Endodermal cell (in vitro differentiated cells): ENCODE measurements at regions not wholly inside any gene's neighbourhood (a gene's known extent, or its start where the extent isn't known, plus 50 kb on each side); places are given as distances from the start of the nearest gene placed in this dataset.

Source experiments
- DNase-seq: peaks from one replicate; pipeline ENCODE4 v3.0.0-alpha.2; 2017
- H3K27ac ChIP-seq: 2 replicates; pipeline ENCODE4 v1.5.1; 2013; ENCODE audit warnings: mild to moderate bottlenecking, low read depth, low read length, moderate library complexity
- H3K27me3 ChIP-seq: 2 replicates; pipeline ENCODE4 v1.6.1; 2013; ENCODE audit warnings: mild to moderate bottlenecking, low read length, moderate library complexity; ENCODE audit not compliant: insufficient read depth, control insufficient read depth, poor library complexity, severe bottlenecking
- H3K36me3 ChIP-seq: 2 replicates; pipeline ENCODE4 v1.7.0; 2013; ENCODE audit warnings: mild to moderate bottlenecking, low read length, moderate library complexity; ENCODE audit not compliant: control insufficient read depth, insufficient read depth
- H3K4me1 ChIP-seq: one replicate; pipeline ENCODE4 v1.7.0; 2013; ENCODE audit warnings: low read length; ENCODE audit not compliant: control insufficient read depth, insufficient read depth
- H3K4me3 ChIP-seq: 2 replicates; pipeline ENCODE4 v1.5.1; 2013; ENCODE audit warnings: mild to moderate bottlenecking, low read length, moderate library complexity
- H3K9ac ChIP-seq: 2 replicates; pipeline ENCODE4 v1.6.1; 2013; ENCODE audit warnings: mild to moderate bottlenecking, low read length, moderate library complexity; ENCODE audit not compliant: poor library complexity, severe bottlenecking; ENCODE audit errors: extremely low read depth
- H3K9me3 ChIP-seq: 2 replicates; pipeline ENCODE4 v1.6.1; 2013; ENCODE audit warnings: mild to moderate bottlenecking, low read length, moderate library complexity; ENCODE audit not compliant: control insufficient read depth
- H3K27ac Mint-ChIP-seq: 2 replicates; pipeline ENCODE4 v1.8.0; 2020; ENCODE audit warnings: mixed read lengths
- H3K27me3 Mint-ChIP-seq: 2 replicates; pipeline ENCODE4 v1.8.0; 2021; ENCODE audit warnings: mild to moderate bottlenecking, mixed read lengths; ENCODE audit not compliant: insufficient read depth
- H3K36me3 Mint-ChIP-seq: 2 replicates; pipeline ENCODE4 v1.8.0; 2020; ENCODE audit warnings: low read depth, mixed read lengths
- H3K4me1 Mint-ChIP-seq: 2 replicates; pipeline ENCODE4 v1.8.0; 2020; ENCODE audit warnings: mixed read lengths
- H3K4me3 Mint-ChIP-seq: 2 replicates; pipeline ENCODE4 v1.8.0; 2020; ENCODE audit warnings: mild to moderate bottlenecking, moderate library complexity, mixed read lengths
- H3K9me3 Mint-ChIP-seq: 2 replicates; pipeline ENCODE4 v1.8.0; 2020; ENCODE audit warnings: mild to moderate bottlenecking, mixed read lengths
- WGBS, 2 experiments: methylation state at CpG; one replicate each; pipeline versions ENCODE4 v1.1.5 to v1.1.7; 2013; ENCODE audit warnings: missing lambda C conversion rate in 2 of 2, mixed read lengths in 1 of 2; ENCODE audit not compliant: insufficient coverage in 1 of 2, insufficient read length in 1 of 2; 5-methylcytosine and 5-hydroxymethylcytosine counted together
- TF ChIP-seq, protein P1 (sequence below): fragments of 200-600 bp; sonication (generic); conservative IDR thresholded peaks from 2 replicates; pipeline ENCODE4 v1.5.0; 2021; ENCODE audit warnings: antibody characterized with exemption, mild to moderate bottlenecking

DNA sequence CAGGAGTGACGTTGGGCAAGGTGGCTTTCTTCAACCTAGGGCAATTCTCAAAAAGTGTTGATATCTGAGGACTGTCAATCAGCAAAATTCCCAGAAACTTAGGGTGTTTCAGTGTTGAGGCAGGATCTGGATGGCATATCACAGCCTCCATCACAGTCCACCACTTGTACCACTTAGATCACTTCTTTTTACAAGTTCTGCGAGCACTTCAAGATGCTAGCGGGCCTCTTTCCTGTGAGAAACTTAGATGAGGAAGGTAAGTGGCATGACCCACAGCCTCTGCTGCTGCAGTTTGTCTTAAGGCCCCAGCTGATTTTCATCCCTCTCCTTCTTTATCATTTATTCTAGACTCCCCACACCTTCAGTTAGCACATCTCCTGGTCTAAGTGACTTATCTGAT lies 295.4 kb upstream of the ZNF521 start:
- H3K27ac ChIP-seq = no peak overlapping the region
- H3K4me3 Mint-ChIP-seq = no peak overlapping the region
- no peaks in the 10 kb centered on the region for H3K9me3 ChIP-seq
- H3K4me1 ChIP-seq = peaks cover 10% of the 10 kb centered on the region
- no peaks in the 10 kb centered on the region for H3K36me3 Mint-ChIP-seq
- no peak overlapping the region for H3K4me3 ChIP-seq
- H3K36me3 ChIP-seq = no peaks in the 10 kb centered on the region
- peaks cover 12% of the 10 kb centered on the region for H3K4me1 Mint-ChIP-seq
- H3K9ac ChIP-seq = no peak overlapping the region
- TF ChIP-seq, protein P1, sequence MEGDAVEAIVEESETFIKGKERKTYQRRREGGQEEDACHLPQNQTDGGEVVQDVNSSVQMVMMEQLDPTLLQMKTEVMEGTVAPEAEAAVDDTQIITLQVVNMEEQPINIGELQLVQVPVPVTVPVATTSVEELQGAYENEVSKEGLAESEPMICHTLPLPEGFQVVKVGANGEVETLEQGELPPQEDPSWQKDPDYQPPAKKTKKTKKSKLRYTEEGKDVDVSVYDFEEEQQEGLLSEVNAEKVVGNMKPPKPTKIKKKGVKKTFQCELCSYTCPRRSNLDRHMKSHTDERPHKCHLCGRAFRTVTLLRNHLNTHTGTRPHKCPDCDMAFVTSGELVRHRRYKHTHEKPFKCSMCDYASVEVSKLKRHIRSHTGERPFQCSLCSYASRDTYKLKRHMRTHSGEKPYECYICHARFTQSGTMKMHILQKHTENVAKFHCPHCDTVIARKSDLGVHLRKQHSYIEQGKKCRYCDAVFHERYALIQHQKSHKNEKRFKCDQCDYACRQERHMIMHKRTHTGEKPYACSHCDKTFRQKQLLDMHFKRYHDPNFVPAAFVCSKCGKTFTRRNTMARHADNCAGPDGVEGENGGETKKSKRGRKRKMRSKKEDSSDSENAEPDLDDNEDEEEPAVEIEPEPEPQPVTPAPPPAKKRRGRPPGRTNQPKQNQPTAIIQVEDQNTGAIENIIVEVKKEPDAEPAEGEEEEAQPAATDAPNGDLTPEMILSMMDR = no peak
- H3K9me3 Mint-ChIP-seq = no peaks in the 10 kb centered on the region
- H3K27me3 Mint-ChIP-seq = no peaks in the 10 kb centered on the region
- DNase-seq = no peak
- WGBS, 2 experiments = 89 to 100% methylated on average over 1 to 3 of the region's 3 CpGs
- H3K27me3 ChIP-seq = no peaks in the 10 kb centered on the region
- no peak overlapping the region for H3K27ac Mint-ChIP-seq

DNA sequence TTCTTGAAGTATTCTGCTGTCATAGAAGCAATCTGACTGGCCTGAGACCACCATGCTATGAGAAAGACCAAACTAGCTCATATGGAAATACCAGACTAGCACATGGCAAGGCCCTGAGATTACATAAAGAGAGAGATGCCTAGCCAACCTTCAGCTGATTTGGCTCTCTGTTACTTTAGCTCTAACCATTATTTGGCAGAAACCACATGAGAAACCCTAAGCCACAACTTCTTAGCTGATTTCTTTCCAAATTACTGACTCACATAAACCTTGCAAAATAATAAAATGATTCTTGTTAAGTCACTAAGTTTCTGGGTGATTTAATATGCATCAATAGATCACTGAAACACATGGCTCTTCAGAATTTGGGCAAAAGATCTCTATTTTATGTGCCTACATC lies 295.0 kb upstream of the ZNF521 start:
- Mint-ChIP-seq H3K4me3 (no peak overlapping the region), H3K27ac (no peak overlapping the region), H3K4me1 (peaks cover 7% of the 10 kb centered on the region), H3K27me3 (no peaks in the 10 kb centered on the region), H3K36me3 (no peaks in the 10 kb centered on the region), H3K9me3 (no peaks in the 10 kb centered on the region)
- no peak overlapping the region for H3K9ac ChIP-seq
- H3K4me3 ChIP-seq = no peak overlapping the region
- H3K36me3 ChIP-seq = no peaks in the 10 kb centered on the region
- TF ChIP-seq, protein P1 = no peak
- DNase-seq = no peak
- H3K27ac ChIP-seq = no peak overlapping the region
- no peaks in the 10 kb centered on the region for H3K9me3 ChIP-seq
- H3K27me3 ChIP-seq = no peaks in the 10 kb centered on the region
- H3K4me1 ChIP-seq = peaks cover 8% of the 10 kb centered on the region

DNA sequence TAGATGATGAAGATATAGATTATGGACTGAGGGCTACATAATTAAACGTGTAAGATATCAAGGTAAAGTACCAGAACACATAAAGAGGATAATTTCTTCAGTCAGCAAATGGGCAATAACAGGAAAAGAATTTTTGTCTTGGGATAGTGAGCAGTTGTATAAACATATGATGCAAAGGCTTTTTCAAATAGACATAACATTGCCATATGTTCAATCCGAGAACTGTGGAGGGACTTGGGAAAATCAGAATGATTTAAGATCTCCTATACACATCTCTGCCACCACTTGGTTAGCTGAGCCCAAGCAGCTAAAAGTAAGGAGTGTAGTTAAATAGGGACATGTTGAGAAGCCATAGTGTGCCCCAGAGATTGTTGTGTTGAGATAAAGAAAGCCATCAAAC lies 287.6 kb upstream of the ZNF521 start:
- Histone ChIP-seq H3K4me1 (no peaks in the 10 kb centered on the region), H3K4me3 (no peak overlapping the region), H3K27me3 (no peaks in the 10 kb centered on the region), H3K27ac (no peak overlapping the region), H3K9me3 (no peaks in the 10 kb centered on the region), H3K9ac (no peak overlapping the region), H3K36me3 (no peaks in the 10 kb centered on the region)
- no peaks in the 10 kb centered on the region for H3K27me3 Mint-ChIP-seq
- H3K36me3 Mint-ChIP-seq = no peaks in the 10 kb centered on the region
- H3K9me3 Mint-ChIP-seq = no peaks in the 10 kb centered on the region
- TF ChIP-seq, protein P1 = no peak
- peaks cover 10% of the 10 kb centered on the region for H3K4me1 Mint-ChIP-seq
- no peak overlapping the region for H3K27ac Mint-ChIP-seq
- no peak for DNase-seq
- H3K4me3 Mint-ChIP-seq = no peak overlapping the region
- WGBS, 2 experiments = 100% methylated on average over 2 of the region's 2 CpGs
